Activated CD8-positive, alpha-beta memory T cell treated with anti-CD3 and anti-CD28 coated beads for 36 hours (primary cell): ENCODE measurements at regions not wholly inside any gene's neighbourhood (a gene's known extent, or its start where the extent isn't known, plus 50 kb on each side); places are given as distances from the start of the nearest gene placed in this dataset.
"Not testable (repeated sequence)": the region's sequence is repeated elsewhere in the genome, so short reads cannot be mapped to it uniquely, and the experiment has no call there.

Experiments used
- CTCF ChIA-PET: fragments of 350-600 bp; sonication (Branson Sonifier 250); formaldehyde crosslinking; loops from one replicate; lab custom pipeline; 2021; ENCODE audit warnings: antibody characterized with exemption; lab: Charles Lee
- POLR2A ChIA-PET: fragments of 350-600 bp; sonication (Branson Sonifier 250); formaldehyde crosslinking; loops from one replicate; lab custom pipeline; 2021; ENCODE audit warnings: antibody characterized with exemption; lab: Charles Lee

DNA sequence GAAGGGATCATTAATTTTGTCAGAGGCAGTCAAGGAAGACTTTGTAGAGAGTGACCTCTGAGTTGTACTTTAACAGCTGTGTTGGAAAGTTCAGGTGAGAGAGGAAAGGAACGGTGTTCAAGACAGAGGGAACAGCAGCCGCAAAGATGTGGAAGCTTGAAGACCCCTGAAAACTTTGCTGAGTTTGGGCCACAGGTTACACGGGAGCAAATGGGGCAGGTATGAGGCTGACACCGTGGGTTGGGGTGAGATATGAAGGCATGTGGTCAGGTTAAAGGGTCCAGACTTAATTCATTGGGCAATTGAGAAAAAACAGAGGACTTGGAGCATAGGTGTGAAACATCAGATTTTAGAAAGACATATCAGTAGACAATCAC is 72.0 kb upstream of the SERP2 start:
- ChIA-PET POLR2A (no interaction called here), CTCF (no interaction called here)

- ChIA-PET POLR2A (no interaction called here), CTCF (no interaction called here)
These were observed 71.4 kb upstream of the SERP2 start for GRCh38 chr13:44302233-44302632.

- ChIA-PET POLR2A (interaction anchor here (0.7 kb wide), 1 partner anchor 18 kb away, joined by 4 read pairs; no protein-coding TSS in a partner anchor), CTCF (no interaction called here)
These were observed 70.6 kb upstream of the SERP2 start for GRCh38 chr13:44302940-44303575.

- CTCF ChIA-PET, result no interaction called here
These were observed 69.8 kb upstream of the SERP2 start for GRCh38 chr13:44303681-44304432.

DNA sequence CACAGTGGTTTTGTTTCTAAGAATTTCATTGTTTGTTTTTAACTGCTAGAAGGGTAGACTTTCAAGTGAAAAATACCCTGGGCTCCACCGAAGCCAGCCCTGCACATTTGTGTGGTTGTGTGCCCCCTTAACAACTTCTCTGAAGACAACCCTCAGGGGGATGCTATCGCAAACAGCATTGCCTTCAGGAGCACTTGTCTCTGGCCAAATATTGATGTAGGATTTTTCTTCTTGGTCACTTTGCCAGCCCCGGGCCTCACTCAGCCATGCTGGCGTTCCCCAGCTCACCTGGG is 69.2 kb upstream of the SERP2 start:
- POLR2A ChIA-PET, result no interaction called here
- CTCF ChIA-PET, result no interaction called here

More at GRCh38 chr13:44303681-44304432, 69.8 kb upstream of the SERP2 start:
- POLR2A ChIA-PET, result interaction anchor here (0.7 kb wide), 1 partner anchor 19 kb away, joined by 4 read pairs; no protein-coding TSS in a partner anchor

DNA sequence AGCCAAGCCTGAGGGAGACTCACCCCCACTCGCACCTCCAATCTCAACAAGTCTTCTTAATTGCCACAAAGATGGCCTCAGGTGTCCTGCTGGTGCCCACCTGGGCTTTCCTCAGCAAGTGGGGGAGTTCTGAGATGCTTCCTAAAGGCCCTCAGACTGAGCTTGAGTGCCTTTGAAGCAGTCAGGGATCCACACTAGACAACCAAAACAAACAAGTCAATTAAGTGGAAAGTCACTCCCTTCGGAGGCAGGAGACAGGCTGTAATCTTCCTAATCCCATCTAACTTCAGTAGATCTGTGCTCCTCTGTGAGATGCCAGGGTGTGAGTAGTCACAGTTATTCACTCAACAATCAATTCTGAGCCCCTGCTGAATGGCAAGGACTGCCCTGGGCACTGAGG is 68.3 kb upstream of the SERP2 start:
- POLR2A ChIA-PET, result no interaction called here
- CTCF ChIA-PET, result no interaction called here

- CTCF ChIA-PET, result no interaction called here
- POLR2A ChIA-PET, result no interaction called here
These were observed 67.7 kb upstream of the SERP2 start for GRCh38 chr13:44305917-44306370.

DNA sequence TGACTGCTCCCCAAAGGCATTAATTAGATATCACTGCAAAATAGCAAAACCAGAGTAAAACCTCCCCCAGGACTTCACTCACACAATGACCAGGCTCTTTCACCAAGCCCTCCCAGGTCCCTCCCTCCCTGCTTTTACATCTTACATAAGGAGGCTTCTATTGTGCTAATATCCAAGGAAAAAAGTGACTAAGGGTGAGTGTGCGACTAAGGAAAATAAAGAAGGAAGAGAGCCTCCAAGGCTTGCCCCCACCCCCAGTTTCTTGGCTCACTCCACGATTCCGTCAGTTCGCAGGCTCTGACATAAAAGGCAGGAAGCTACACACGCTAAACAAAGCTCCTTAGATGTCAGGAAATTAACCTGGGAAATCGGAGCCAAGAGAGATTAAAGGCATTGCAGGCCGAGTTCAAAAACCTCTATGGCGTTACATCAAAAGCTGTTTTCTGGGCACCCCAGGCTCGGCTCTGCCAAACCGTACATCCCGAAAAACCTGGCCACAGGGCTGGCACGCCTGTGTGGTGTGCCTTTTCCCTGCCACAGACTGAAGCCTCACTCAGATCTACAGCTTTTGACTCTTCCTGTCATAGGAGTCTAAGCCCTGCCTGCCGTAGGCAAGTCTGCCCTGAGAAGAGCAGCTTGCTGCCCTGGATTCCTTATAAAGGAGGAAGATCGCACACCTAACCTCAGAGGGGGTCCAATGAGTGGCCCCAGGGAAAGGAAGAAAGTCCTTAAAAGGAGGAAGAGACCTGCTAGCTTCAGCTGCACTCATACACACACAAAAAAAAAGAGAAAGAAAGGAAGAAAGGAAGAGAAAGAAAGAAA is 67.0 kb upstream of the SERP2 start:
- CTCF ChIA-PET, result no interaction called here
- POLR2A ChIA-PET, result no interaction called here

DNA sequence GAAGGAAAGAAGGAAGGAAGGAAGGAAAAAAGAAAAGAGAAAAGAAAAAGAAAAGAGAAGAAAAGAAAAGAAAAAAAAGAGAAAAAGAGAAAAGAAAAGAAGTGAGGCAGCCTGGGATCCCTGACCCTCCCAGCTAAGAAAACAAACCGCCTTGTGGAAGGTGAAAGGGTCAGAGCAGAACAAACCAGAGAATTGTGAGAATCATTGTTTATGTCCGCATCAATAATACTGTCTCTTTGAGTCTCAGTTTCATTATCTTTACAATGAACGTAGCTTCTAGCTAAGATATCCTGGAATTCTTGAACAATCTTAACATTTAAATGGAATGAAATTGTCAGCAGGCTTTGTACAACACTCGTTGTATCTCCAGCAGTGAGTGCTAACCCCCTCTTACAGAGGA is 66.4 kb upstream of the SERP2 start:
- POLR2A ChIA-PET, result no interaction called here
- CTCF ChIA-PET, result no interaction called here

DNA sequence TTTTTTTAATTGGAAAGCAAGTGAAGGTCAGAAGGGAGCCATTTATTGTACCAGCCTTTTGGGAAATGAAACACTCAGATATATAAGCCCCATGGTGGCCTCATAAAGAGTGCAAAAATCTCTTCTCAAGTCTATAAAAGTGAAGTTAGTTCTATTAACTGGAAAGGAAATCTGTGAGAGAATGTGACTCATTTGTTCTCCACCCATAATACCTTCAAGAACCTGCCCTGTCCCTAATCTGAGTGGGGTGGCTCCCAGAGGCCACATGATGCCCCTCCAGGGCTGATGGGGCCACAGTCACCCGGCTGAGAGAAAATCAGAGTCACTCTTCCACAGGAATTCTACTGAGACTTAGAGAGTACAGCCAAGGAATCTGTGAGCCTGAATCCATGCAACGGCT is 65.8 kb upstream of the SERP2 start:
- ChIA-PET POLR2A (no interaction called here), CTCF (no interaction called here)

DNA sequence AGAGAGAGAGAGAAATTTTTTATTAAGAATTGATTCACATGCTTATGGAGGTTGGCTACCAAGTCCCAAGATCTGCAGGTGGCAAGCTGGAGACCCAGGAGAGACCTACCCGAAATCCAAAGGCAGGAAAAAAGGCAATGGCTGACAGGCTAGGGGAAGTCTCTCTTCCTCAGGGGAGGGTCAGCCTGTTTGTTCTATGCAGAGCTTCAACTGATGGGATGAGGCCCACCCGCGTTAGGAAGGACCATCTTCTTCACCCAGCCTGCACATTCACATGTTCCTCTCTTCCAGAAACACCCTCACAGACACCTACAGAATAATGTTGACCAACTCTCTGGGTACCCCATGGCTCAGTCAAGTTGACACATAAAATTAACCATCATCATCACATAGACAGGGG is 65.3 kb upstream of the SERP2 start:
- CTCF ChIA-PET, result no interaction called here
- POLR2A ChIA-PET, result no interaction called here

- POLR2A ChIA-PET, result interaction anchor here (0.5 kb wide), 1 partner anchor 42 kb away, joined by 4 read pairs; no protein-coding TSS in a partner anchor
- CTCF ChIA-PET, result no interaction called here
These were observed 63.5 kb upstream of the SERP2 start for GRCh38 chr13:44309794-44310757.

DNA sequence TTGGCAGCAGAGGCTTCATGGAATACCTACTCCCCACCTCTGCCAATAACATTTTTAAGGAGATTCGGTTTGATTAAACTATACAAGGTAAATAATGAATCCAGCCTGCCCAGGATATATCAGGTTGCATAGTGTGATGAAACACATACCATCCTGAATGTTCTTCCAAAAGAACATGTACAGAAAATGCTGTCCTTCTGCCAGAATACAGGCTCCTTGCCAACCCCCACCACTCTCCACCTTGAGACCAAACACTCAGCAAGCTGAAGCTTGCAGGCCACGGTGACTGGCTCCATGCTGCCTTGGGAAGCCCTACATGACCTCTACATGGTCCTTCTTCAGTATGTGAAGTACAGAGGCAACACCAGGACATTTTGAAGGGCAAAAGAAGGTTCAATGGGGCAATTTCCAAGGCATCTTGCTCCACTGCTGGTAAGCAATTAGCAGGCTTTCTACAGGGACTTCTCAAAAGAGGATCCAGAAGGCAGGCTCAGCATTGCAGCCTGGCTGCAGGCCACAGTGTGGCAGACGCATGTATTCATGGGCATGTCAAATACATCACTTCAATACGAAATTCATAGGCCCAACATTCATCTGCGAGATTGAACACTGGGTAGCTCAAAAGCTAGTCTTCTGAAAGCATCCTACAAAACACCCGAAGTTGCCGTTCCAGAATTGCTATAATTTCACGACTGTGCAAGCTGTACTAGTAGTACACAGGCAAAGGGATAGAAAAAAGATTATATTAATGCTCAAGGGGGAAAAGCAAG is 62.4 kb upstream of the SERP2 start:
- POLR2A ChIA-PET, result no interaction called here
- CTCF ChIA-PET, result no interaction called here

- POLR2A ChIA-PET, result no interaction called here
These were observed 61.5 kb upstream of the SERP2 start for GRCh38 chr13:44312131-44312530.

DNA sequence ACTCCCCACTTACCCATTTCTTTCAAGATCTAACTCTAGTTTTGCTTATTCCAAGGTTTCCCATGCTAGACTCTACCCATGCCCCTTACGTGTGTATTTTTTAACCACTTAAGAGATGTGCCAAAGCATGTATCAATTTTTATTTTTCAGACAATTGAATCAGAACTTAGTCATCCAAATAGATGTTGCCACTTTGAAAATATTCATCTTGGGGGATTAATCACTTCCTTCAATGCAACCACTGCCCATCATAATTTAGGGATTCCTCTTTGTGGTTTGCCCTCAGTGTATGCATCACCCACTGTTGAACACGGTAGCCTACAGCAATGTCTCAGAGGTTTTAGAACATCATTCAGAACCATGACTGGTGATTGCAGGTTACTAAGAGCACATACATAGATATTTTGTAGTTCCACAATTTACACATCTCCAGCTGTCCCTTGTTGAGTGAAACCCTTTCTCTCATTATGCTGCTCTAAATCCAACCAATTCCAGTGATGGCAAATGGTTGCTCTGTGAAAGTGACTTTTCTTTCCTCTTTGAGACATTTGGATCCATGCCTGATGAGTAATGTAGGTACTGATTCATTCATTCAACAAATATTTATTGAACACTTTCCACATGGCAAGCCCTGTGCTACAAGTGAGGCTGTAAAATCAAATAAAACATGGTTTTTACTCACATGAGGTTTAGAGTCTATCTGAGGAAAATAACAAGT is 60.6 kb upstream of the SERP2 start:
- CTCF ChIA-PET, result no interaction called here
- POLR2A ChIA-PET, result no interaction called here

More at GRCh38 chr13:44312131-44312530, 61.5 kb upstream of the SERP2 start:
- CTCF ChIA-PET, result no interaction called here

DNA sequence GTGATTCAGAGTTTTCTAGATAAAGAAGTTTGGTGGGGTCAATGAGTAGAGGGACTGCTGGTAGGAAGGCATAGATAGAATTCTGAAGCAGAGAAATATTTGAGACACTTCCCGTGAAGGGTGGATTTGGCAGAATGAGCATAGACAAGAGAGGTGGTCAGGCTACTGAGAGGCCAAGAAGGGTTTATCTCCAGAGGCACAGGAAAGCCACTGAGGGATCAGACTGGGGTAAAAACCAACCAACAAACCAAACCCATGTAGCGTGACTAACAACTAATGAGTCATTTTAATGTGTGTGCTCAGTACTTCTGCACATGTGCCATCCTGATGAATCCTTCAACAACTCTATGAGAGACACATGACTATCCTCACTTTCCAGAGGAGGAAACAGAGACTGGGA is 60.0 kb upstream of the SERP2 start:
- POLR2A ChIA-PET, result no interaction called here
- CTCF ChIA-PET, result no interaction called here

DNA sequence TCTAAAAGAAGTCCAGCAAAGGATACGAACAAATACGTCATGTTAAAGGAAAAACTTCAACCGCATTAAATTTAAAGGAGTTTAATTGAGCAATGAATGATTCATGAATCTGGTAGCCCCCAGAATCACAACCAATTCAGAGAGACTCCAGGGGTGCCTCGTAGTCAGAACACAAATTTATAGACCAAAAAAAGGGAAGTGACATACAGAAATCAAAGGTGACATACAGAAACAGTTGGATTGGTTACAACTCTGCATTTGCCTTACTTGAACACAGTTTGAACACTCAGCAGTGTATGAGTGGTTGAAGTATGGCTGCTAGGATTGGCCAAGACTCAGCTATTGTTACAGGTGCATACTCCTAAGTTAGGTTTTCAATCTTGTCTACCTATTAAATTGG is 59.5 kb upstream of the SERP2 start:
- POLR2A ChIA-PET, CTCF ChIA-PET: not testable (repeated sequence)

DNA sequence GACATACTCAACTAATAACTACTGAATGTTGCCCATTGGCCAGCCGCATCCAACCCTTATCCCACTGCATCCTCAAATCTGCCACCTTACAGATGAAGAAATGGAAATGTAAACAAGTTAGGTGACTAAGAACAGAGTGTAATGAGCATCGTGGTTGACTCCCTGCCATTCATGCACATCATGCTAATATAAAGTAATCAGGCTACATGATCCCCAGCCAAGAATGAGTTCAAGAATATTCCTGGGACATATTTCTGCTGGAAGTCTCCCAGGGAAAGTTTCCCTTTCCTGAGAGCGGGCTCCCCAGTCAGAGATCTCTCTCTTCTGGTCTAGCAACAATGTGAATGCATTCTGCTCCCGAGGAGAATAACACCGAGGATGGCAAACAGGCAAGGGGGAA is 55.9 kb upstream of the SERP2 start:
- CTCF ChIA-PET, result no interaction called here
- POLR2A ChIA-PET, result no interaction called here
